ENCODE measurements at regions not wholly inside any gene's neighbourhood (a gene's known extent, or its start where the extent isn't known, plus 50 kb on each side); places are given as distances from the start of the nearest gene placed in this dataset.

DNA sequence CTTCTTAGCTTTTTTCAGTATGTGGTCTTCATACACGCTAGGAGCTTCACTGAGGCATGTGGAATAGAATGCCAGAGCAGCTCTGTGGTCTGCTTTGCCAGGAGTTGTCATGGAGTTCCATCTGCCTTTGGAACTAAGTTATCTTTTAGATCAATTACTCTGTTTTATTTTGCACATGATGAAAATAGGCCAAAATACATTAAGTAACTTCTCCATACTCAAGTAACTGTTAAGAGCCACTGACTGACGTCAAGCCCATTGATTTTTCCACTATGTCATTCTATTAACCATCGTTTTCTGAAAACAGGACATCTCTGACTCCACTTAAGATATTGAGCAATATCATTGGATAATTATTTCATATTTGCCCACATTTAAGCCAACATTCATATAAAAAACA lies 415.1 kb upstream of the MAD2L1 start:
- H3K4me1 ChIP-seq = no peaks in the 10 kb centered on the region
- WGBS, 2 donors = 39 to 42% methylated on average over 3 of the region's 3 CpGs
- H3K4me3 ChIP-seq = no peak overlapping the region
- DNase-seq = no peak
- TF ChIP-seq, protein P1, sequence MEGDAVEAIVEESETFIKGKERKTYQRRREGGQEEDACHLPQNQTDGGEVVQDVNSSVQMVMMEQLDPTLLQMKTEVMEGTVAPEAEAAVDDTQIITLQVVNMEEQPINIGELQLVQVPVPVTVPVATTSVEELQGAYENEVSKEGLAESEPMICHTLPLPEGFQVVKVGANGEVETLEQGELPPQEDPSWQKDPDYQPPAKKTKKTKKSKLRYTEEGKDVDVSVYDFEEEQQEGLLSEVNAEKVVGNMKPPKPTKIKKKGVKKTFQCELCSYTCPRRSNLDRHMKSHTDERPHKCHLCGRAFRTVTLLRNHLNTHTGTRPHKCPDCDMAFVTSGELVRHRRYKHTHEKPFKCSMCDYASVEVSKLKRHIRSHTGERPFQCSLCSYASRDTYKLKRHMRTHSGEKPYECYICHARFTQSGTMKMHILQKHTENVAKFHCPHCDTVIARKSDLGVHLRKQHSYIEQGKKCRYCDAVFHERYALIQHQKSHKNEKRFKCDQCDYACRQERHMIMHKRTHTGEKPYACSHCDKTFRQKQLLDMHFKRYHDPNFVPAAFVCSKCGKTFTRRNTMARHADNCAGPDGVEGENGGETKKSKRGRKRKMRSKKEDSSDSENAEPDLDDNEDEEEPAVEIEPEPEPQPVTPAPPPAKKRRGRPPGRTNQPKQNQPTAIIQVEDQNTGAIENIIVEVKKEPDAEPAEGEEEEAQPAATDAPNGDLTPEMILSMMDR (IDR thresholded peaks at IDR 0.05) = no peak
- no peak for TF ChIP-seq POLR2A (IDR thresholded peaks at IDR 0.05)
- no peaks in the 10 kb centered on the region for H3K27me3 ChIP-seq
- H3K27ac ChIP-seq = no peak overlapping the region
- ATAC-seq = no peak
- no peaks in the 10 kb centered on the region for H3K36me3 ChIP-seq (replicated peaks in 1 of 2; ENCODE audit: insufficient read depth in 1 of 2, low read depth in 2 of 2)
- no peaks in the 10 kb centered on the region for H3K9me3 ChIP-seq
- intact Hi-C loops (cut with DNase I) = no loop called here

DNA sequence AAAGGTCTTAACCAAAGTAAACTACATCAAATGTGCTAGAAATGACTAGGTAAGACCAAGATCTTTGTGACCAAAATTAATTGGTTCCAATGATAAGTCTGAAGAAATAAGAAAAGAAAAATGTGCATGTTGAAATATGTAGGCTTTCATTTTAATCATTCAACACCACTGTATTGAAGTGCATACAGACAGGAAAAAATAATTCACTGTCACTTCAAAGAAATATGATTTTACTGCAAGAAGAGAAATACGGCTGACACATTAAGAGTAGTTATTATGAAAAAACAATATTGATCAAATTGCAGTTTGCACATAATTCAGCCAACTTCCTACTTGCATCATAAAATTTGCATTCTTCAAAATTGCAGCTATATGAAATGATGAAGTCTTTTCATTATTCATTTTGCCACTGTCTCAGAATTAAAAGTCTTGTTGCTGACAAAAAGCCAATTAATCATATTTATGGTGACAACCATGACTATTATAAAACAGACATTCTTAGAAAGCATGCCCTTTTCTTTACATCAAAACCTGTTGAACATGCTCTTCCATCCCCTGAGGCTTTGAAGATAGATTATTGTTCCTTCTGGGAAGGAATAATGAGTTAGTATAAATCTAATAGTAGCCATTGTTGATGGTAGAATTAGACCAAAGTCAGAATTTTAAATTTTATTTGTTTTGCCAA lies 405.9 kb upstream of the MAD2L1 start:
- 60 to 61% methylated on average over 1 of the region's 1 CpG for WGBS, 2 donors
- TF ChIP-seq POLR2A (IDR thresholded peaks at IDR 0.05) = no peak
- TF ChIP-seq, protein P1 (IDR thresholded peaks at IDR 0.05) = no peak
- no peak for ATAC-seq

DNA sequence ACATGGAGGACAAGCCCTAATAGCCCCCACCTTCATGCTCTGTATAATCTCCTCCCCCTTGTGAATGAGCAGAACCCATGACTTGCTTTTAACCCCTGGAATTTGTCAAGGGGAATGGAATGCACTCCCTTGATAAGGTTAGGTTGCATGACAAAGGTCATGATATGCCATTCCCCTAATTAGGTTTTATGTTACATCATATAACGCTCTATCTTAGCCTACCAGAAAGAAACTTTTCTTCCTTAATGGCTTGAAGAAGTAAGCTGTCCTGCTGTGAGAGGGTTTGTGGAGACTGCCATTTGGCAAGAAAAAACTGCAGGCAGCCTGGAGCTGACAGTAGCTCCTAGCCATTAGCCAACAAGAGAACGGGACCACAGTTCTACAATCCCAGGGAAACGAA lies 399.8 kb upstream of the MAD2L1 start:
- DNase-seq = no peak
- no peak for ATAC-seq
- H3K27ac ChIP-seq = no peak overlapping the region
- intact Hi-C loops (cut with DNase I) = no loop called here
- H3K4me1 ChIP-seq = no peaks in the 10 kb centered on the region
- H3K4me3 ChIP-seq = no peak overlapping the region
- H3K9me3 ChIP-seq = no peaks in the 10 kb centered on the region
- H3K27me3 ChIP-seq = no peaks in the 10 kb centered on the region
- WGBS, 2 donors = 22 to 23% methylated on average over 3 of the region's 3 CpGs
- no peak for TF ChIP-seq POLR2A (IDR thresholded peaks at IDR 0.05)
- TF ChIP-seq, protein P1 (IDR thresholded peaks at IDR 0.05) = no peak
- no peaks in the 10 kb centered on the region for H3K36me3 ChIP-seq (replicated peaks in 1 of 2; ENCODE audit: insufficient read depth in 1 of 2, low read depth in 2 of 2)

More for the DNA sequence above, 405.9 kb upstream of the MAD2L1 start:
- no peak overlapping the region for H3K27ac ChIP-seq
- H3K4me1 ChIP-seq = no peaks in the 10 kb centered on the region
- no peak for DNase-seq
- H3K36me3 ChIP-seq (replicated peaks in 1 of 2; ENCODE audit: insufficient read depth in 1 of 2, low read depth in 2 of 2) = no peaks in the 10 kb centered on the region
- H3K4me3 ChIP-seq = no peak overlapping the region
- H3K27me3 ChIP-seq = no peaks in the 10 kb centered on the region
- no peaks in the 10 kb centered on the region for H3K9me3 ChIP-seq
- intact Hi-C loops (cut with DNase I) = no loop called here

DNA sequence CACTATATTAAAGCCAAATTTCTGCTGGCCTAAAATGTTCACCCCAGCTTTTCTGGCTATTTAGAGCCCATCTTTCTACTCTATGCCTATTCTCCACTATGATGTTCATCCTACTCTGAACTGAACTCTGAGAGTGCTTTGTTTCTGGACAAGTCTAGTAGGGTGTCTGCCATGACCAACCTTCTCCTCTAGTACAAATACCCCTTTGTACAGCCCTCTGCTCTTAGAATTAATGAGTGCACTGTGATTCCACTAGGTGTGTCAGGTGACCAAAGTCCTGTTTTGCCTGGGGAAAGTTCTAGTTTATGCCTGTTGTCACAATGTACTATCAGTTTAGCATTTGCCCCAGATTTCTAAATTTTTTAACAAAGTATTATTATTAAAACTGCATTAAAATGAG lies 388.1 kb upstream of the MAD2L1 start:
- no peak overlapping the region for H3K27ac ChIP-seq
- H3K36me3 ChIP-seq (replicated peaks in 1 of 2; ENCODE audit: insufficient read depth in 1 of 2, low read depth in 2 of 2) = no peaks in the 10 kb centered on the region
- TF ChIP-seq POLR2A (IDR thresholded peaks at IDR 0.05) = no peak
- TF ChIP-seq, protein P1 (IDR thresholded peaks at IDR 0.05) = no peak
- no peak for ATAC-seq
- no peaks in the 10 kb centered on the region for H3K9me3 ChIP-seq
- H3K27me3 ChIP-seq = no peaks in the 10 kb centered on the region
- intact Hi-C loops (cut with DNase I) = no loop called here
- no peaks in the 10 kb centered on the region for H3K4me1 ChIP-seq
- no peak overlapping the region for H3K4me3 ChIP-seq
- DNase-seq = no peak

DNA sequence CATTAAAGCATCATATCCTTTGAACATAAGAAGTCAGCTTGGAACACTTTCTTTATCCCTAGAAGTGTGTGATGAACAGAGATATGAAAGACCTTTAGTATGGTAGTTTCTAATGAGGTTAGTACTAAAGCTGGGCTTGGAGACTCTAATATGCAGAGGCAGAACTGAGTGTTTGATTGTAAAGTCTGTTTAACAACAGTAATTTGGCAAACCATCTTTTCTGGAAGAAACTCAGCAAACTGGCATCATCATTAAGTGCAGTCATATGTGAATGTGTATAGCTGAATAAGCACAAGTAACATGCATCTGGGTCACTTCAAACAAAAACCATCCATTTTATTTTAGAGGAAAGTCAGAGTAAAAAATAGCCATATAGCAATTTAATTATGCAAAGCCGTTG lies 385.9 kb upstream of the MAD2L1 start:
- no peak for ATAC-seq
- intact Hi-C loops (cut with DNase I) = no loop called here
- no peak for TF ChIP-seq POLR2A (IDR thresholded peaks at IDR 0.05)
- TF ChIP-seq, protein P1 (IDR thresholded peaks at IDR 0.05) = no peak

More for the DNA sequence above, 385.9 kb upstream of the MAD2L1 start:
- Histone ChIP-seq H3K27me3 (no peaks in the 10 kb centered on the region), H3K4me1 (no peaks in the 10 kb centered on the region), H3K36me3 (replicated peaks in 1 of 2; ENCODE audit: insufficient read depth in 1 of 2, low read depth in 2 of 2) (no peaks in the 10 kb centered on the region), H3K4me3 (no peak overlapping the region), H3K9me3 (no peaks in the 10 kb centered on the region), H3K27ac (no peak overlapping the region)
- 43 to 69% methylated on average over 1 of the region's 1 CpG for WGBS, 2 donors
- no peak for DNase-seq
